ENCODE measurements at regions not wholly inside any gene's neighbourhood (a gene's known extent, or its start where the extent isn't known, plus 50 kb on each side); places are given as distances from the start of the nearest gene placed in this dataset.

GRCh38 chr2:217270485-217271121 lies 410.7 kb upstream of the TNP1 start:
- DNase-seq: no peak
- Mint-ChIP-seq H3K36me3 (ENCODE audit: low read depth) (peaks cover 31% of the 10 kb centered on the region), H3K27me3 (ENCODE audit: insufficient read depth) (peaks cover 6% of the 10 kb centered on the region; the same call in 1 of the 2 replicates), H3K4me1 (ENCODE audit: low read depth) (peaks cover 13% of the 10 kb centered on the region), H3K9me3 (peaks cover 26% of the 10 kb centered on the region), H3K27ac (no peak overlapping the region), H3K4me3 (no peak overlapping the region)
- no peak for TF ChIP-seq CTCF (IDR thresholded peaks at IDR 0.05)

- Mint-ChIP-seq H3K36me3 (ENCODE audit: low read depth) (peaks cover 31% of the 10 kb centered on the region), H3K4me1 (ENCODE audit: low read depth) (peaks cover 13% of the 10 kb centered on the region), H3K27ac (no peak overlapping the region), H3K27me3 (ENCODE audit: insufficient read depth) (peaks cover 6% of the 10 kb centered on the region; the same call in 1 of the 2 replicates), H3K4me3 (no peak overlapping the region), H3K9me3 (peaks cover 26% of the 10 kb centered on the region)
- TF ChIP-seq CTCF (IDR thresholded peaks at IDR 0.05): no peak
- DNase-seq: no peak
These were observed 410.0 kb upstream of the TNP1 start for GRCh38 chr2:217269701-217270484.

GRCh38 chr2:217268978-217269377 lies 409.1 kb upstream of the TNP1 start:
- H3K4me3 Mint-ChIP-seq: no peak overlapping the region
- peaks cover 31% of the 10 kb centered on the region for H3K36me3 Mint-ChIP-seq (ENCODE audit: low read depth)
- no peak overlapping the region for H3K27ac Mint-ChIP-seq
- peaks cover 26% of the 10 kb centered on the region for H3K9me3 Mint-ChIP-seq
- H3K4me1 Mint-ChIP-seq (ENCODE audit: low read depth): peaks cover 13% of the 10 kb centered on the region
- TF ChIP-seq CTCF (IDR thresholded peaks at IDR 0.05): no peak
- DNase-seq: no peak
- peaks cover 6% of the 10 kb centered on the region; the same call in 1 of the 2 replicates for H3K27me3 Mint-ChIP-seq (ENCODE audit: insufficient read depth)

GRCh38 chr2:217267758-217268157 lies 407.9 kb upstream of the TNP1 start:
- H3K4me1 Mint-ChIP-seq (ENCODE audit: low read depth): peaks cover 13% of the 10 kb centered on the region
- H3K27ac Mint-ChIP-seq: no peak overlapping the region
- peaks cover 26% of the 10 kb centered on the region for H3K9me3 Mint-ChIP-seq
- DNase-seq: no peak
- peaks cover 27% of the 10 kb centered on the region for H3K36me3 Mint-ChIP-seq (ENCODE audit: low read depth)
- no peak for TF ChIP-seq CTCF (IDR thresholded peaks at IDR 0.05)
- peaks cover 6% of the 10 kb centered on the region; the same call in 1 of the 2 replicates for H3K27me3 Mint-ChIP-seq (ENCODE audit: insufficient read depth)
- no peak overlapping the region for H3K4me3 Mint-ChIP-seq

GRCh38 chr2:217263756-217264155 lies 403.9 kb upstream of the TNP1 start:
- peaks cover 26% of the 10 kb centered on the region for H3K9me3 Mint-ChIP-seq
- H3K36me3 Mint-ChIP-seq (ENCODE audit: low read depth): peaks cover 27% of the 10 kb centered on the region
- no peak overlapping the region for H3K4me3 Mint-ChIP-seq
- 0 out of 2 replicates have a peak, but pooled peaks cover 4% of the 10 kb centered on the region for H3K4me1 Mint-ChIP-seq (ENCODE audit: low read depth)
- no peak overlapping the region for H3K27ac Mint-ChIP-seq
- no peak for DNase-seq
- TF ChIP-seq CTCF (IDR thresholded peaks at IDR 0.05): no peak
- no peaks in the 10 kb centered on the region for H3K27me3 Mint-ChIP-seq (ENCODE audit: insufficient read depth)

Data from HFFc6 (cell line).